ENCODE measurements at regions not wholly inside any gene's neighbourhood (a gene's known extent, or its start where the extent isn't known, plus 50 kb on each side); places are given as distances from the start of the nearest gene placed in this dataset.

- Histone ChIP-seq H3K79me2 (ENCODE audit: low read length) (no peaks in the 10 kb centered on the region), H3K36me3 (replicated peaks; ENCODE audit: low read depth, low read length) (no peaks in the 10 kb centered on the region), H3K27ac (ENCODE audit: low read length) (no peak overlapping the region), H3K9me3 (ENCODE audit: insufficient read depth, low read length) (no peaks in the 10 kb centered on the region), H3K9ac (ENCODE audit: low read length) (no peak overlapping the region), H3K4me3 (ENCODE audit: low read length) (no peak overlapping the region), H3K4me2 (ENCODE audit: low read length) (no peak overlapping the region), H2AFZ (ENCODE audit: low read depth, low read length) (no peak overlapping the region), H4K20me1 (ENCODE audit: insufficient read depth, low read length) (no peaks in the 10 kb centered on the region), H3K4me1 (ENCODE audit: low read length) (peaks cover 9% of the 10 kb centered on the region), H3K27me3 (ENCODE audit: low read depth, low read length) (no peaks in the 10 kb centered on the region)
- TF ChIP-seq CTCF (IDR thresholded peaks at IDR 0.05; ENCODE audit: low read depth, low read length) (no peak), EZH2phosphoT487 (IDR thresholded peaks at IDR 0.05; ENCODE audit: low read depth) (no peak)
These were observed 233.6 kb upstream of the BMPER start for GRCh38 chr7:33671531-33672262.

- Histone ChIP-seq H3K4me1 (ENCODE audit: low read length) (peaks cover 9% of the 10 kb centered on the region), H3K27me3 (ENCODE audit: low read depth, low read length) (no peaks in the 10 kb centered on the region), H3K79me2 (ENCODE audit: low read length) (no peaks in the 10 kb centered on the region), H3K9ac (ENCODE audit: low read length) (no peak overlapping the region), H2AFZ (ENCODE audit: low read depth, low read length) (no peak overlapping the region), H3K27ac (ENCODE audit: low read length) (no peak overlapping the region), H3K4me2 (ENCODE audit: low read length) (no peak overlapping the region), H3K9me3 (ENCODE audit: insufficient read depth, low read length) (no peaks in the 10 kb centered on the region), H3K36me3 (replicated peaks; ENCODE audit: low read depth, low read length) (no peaks in the 10 kb centered on the region), H3K4me3 (ENCODE audit: low read length) (no peak overlapping the region), H4K20me1 (ENCODE audit: insufficient read depth, low read length) (no peaks in the 10 kb centered on the region)
- no peak; the same call in 1 of the 2 replicates for TF ChIP-seq CTCF (IDR thresholded peaks at IDR 0.05; ENCODE audit: low read depth, low read length)
- no peak for TF ChIP-seq EZH2phosphoT487 (IDR thresholded peaks at IDR 0.05; ENCODE audit: low read depth)
These were observed 232.2 kb upstream of the BMPER start for GRCh38 chr7:33673029-33673700.

GRCh38 chr7:33674804-33675411, 230.4 kb upstream of the BMPER start:
- Histone ChIP-seq H3K4me2 (ENCODE audit: low read length) (no peak overlapping the region), H3K9ac (ENCODE audit: low read length) (no peak overlapping the region), H3K79me2 (ENCODE audit: low read length) (no peaks in the 10 kb centered on the region), H3K36me3 (replicated peaks; ENCODE audit: low read depth, low read length) (no peaks in the 10 kb centered on the region), H3K27ac (ENCODE audit: low read length) (no peak overlapping the region), H3K4me3 (ENCODE audit: low read length) (no peak overlapping the region), H4K20me1 (ENCODE audit: insufficient read depth, low read length) (no peaks in the 10 kb centered on the region), H2AFZ (ENCODE audit: low read depth, low read length) (no peak overlapping the region), H3K27me3 (ENCODE audit: low read depth, low read length) (no peaks in the 10 kb centered on the region), H3K9me3 (ENCODE audit: insufficient read depth, low read length) (no peaks in the 10 kb centered on the region), H3K4me1 (ENCODE audit: low read length) (peaks cover 9% of the 10 kb centered on the region)
- no peak for TF ChIP-seq EZH2phosphoT487 (IDR thresholded peaks at IDR 0.05; ENCODE audit: low read depth)
- TF ChIP-seq CTCF (IDR thresholded peaks at IDR 0.05; ENCODE audit: low read depth, low read length), result no peak

GRCh38 chr7:33677556-33677955, 227.8 kb upstream of the BMPER start:
- no peak overlapping the region for H3K9ac ChIP-seq (ENCODE audit: low read length)
- no peak overlapping the region for H3K27ac ChIP-seq (ENCODE audit: low read length)
- TF ChIP-seq EZH2phosphoT487 (IDR thresholded peaks at IDR 0.05; ENCODE audit: low read depth) (no peak), CTCF (IDR thresholded peaks at IDR 0.05; ENCODE audit: low read depth, low read length) (no peak)
- H3K4me2 ChIP-seq (ENCODE audit: low read length), result no peak overlapping the region
- no peaks in the 10 kb centered on the region for H3K36me3 ChIP-seq (replicated peaks; ENCODE audit: low read depth, low read length)
- H3K9me3 ChIP-seq (ENCODE audit: insufficient read depth, low read length), result no peaks in the 10 kb centered on the region
- H4K20me1 ChIP-seq (ENCODE audit: insufficient read depth, low read length), result no peaks in the 10 kb centered on the region
- H3K4me1 ChIP-seq (ENCODE audit: low read length), result no peaks in the 10 kb centered on the region
- no peak overlapping the region for H2AFZ ChIP-seq (ENCODE audit: low read depth, low read length)
- no peaks in the 10 kb centered on the region for H3K27me3 ChIP-seq (ENCODE audit: low read depth, low read length)
- no peak overlapping the region for H3K4me3 ChIP-seq (ENCODE audit: low read length)
- H3K79me2 ChIP-seq (ENCODE audit: low read length), result no peaks in the 10 kb centered on the region

All from OCI-LY3 (cell line).